ENCODE measurements at regions not wholly inside any gene's neighbourhood (a gene's known extent, or its start where the extent isn't known, plus 50 kb on each side); places are given as distances from the start of the nearest gene placed in this dataset.
"Not testable (repeated sequence)": the region's sequence is repeated elsewhere in the genome, so short reads cannot be mapped to it uniquely, and the experiment has no call there.

GRCh38 chr2:17194083-17194482 is 324.2 kb downstream of the RAD51AP2 start:
- no peak for DNase-seq

- DNase-seq, result not testable (repeated sequence)
Observed at GRCh38 chr2:17193433-17193890, 324.8 kb downstream of the RAD51AP2 start.

- no peak for DNase-seq
Observed at GRCh38 chr2:17191223-17191622, 327.0 kb downstream of the RAD51AP2 start.

GRCh38 chr2:17190527-17190926 is 327.7 kb downstream of the RAD51AP2 start:
- DNase-seq, result no peak

- no peak for DNase-seq
Observed at GRCh38 chr2:17188721-17189120, 329.5 kb downstream of the RAD51AP2 start.

- no peak for DNase-seq
Observed at GRCh38 chr2:17184512-17184911, 333.7 kb downstream of the RAD51AP2 start.

GRCh38 chr2:17182399-17182798 is 335.8 kb downstream of the RAD51AP2 start:
- DNase-seq, result no peak

- DNase-seq, result no peak
Observed at GRCh38 chr2:17181051-17181752, 337.0 kb downstream of the RAD51AP2 start.

GRCh38 chr2:17179145-17179808 is 339.0 kb downstream of the RAD51AP2 start:
- DNase-seq, result no peak

- no peak for DNase-seq
Observed at GRCh38 chr2:17177088-17177487, 341.2 kb downstream of the RAD51AP2 start.

GRCh38 chr2:17171446-17172049 is 346.7 kb downstream of the RAD51AP2 start:
- DNase-seq, result peak; percentile 38 to 65 (median 58)

GRCh38 chr2:17166506-17166905 is 351.7 kb downstream of the RAD51AP2 start:
- DNase-seq, result peak in 1 of 3 donors; percentile 20

GRCh38 chr2:17164550-17164949 is 353.7 kb downstream of the RAD51AP2 start:
- DNase-seq, result peak in 1 of 3 donors; percentile 17

GRCh38 chr2:17163638-17164037 is 354.6 kb downstream of the RAD51AP2 start:
- DNase-seq, result no peak

- DNase-seq, result no peak
Observed at GRCh38 chr2:17162713-17163112, 355.5 kb downstream of the RAD51AP2 start.

GRCh38 chr2:17160594-17160993 is 357.6 kb downstream of the RAD51AP2 start:
- no peak for DNase-seq

GRCh38 chr2:17156086-17156485 is 362.2 kb downstream of the RAD51AP2 start:
- no peak for DNase-seq

GRCh38 chr2:17149945-17150344 is 368.3 kb downstream of the RAD51AP2 start:
- DNase-seq, result no peak

GRCh38 chr2:17148407-17149145 is 369.7 kb downstream of the RAD51AP2 start:
- DNase-seq, result peak in 1 of 3 donors; percentile 2

- no peak for DNase-seq
Observed at GRCh38 chr2:17146358-17146757, 371.9 kb downstream of the RAD51AP2 start.

GRCh38 chr2:17136877-17137276 is 381.4 kb downstream of the RAD51AP2 start:
- DNase-seq, result peak; percentile 24 to 68 (median 57)

GRCh38 chr2:17136231-17136630 is 382.0 kb downstream of the RAD51AP2 start:
- no peak for DNase-seq

Data from muscle of back (tissue), 3 donors.